ENCODE measurements at regions not wholly inside any gene's neighbourhood (a gene's known extent, or its start where the extent isn't known, plus 50 kb on each side); places are given as distances from the start of the nearest gene placed in this dataset.

DNA sequence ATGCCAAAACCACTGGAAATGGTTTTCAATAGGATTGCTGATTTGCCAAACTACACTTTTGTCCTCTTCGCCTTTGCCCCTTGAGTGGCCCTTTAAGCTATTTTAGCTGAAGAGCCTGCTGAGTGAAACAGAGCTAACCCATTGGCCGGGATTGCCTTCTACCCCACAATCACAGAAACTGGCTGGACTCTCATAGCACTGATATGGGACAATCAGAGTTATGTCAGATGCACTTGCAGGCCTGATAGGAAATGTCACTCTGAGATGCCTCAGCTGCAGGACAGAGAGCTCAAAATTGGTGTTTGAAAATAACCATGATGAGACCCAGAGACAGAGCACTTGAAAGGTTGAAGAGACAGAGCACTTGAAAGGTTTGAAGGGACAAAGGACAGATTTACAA, 354.4 kb downstream of the BRINP2 start:
- no peak for DNase-seq (ENCODE audit: low spot score)
- Histone ChIP-seq H3K4me1 (ENCODE audit: control insufficient read depth in 2 of 2, insufficient read depth in 1 of 2, low read depth in 1 of 2, low read length in 2 of 2) (no peaks in the 10 kb centered on the region), H3K79me1 (ENCODE audit: low read depth, low read length) (no peaks in the 10 kb centered on the region), H2AFZ (ENCODE audit: low read length) (no peak overlapping the region), H3K14ac (ENCODE audit: low read length) (no peak overlapping the region), H3K36me3 (replicated peaks in 1 of 2; ENCODE audit: control insufficient read depth in 2 of 2, insufficient read depth in 2 of 2, low read length in 2 of 2) (no peaks in the 10 kb centered on the region), H3K4me3 (ENCODE audit: low read length in 2 of 2) (no peak overlapping the region), H3K18ac (ENCODE audit: low read length) (no peak overlapping the region), H4K91ac (ENCODE audit: low read depth, low read length, poor library complexity) (no peak overlapping the region), H3K27me3 (ENCODE audit: control insufficient read depth in 3 of 3, insufficient read depth in 3 of 3, low read depth in 1 of 3, low read length in 3 of 3) (no peaks in the 10 kb centered on the region), H2BK15ac (ENCODE audit: low read length) (no peak overlapping the region), H3K23ac (ENCODE audit: low read depth, low read length, poor library complexity) (no peak overlapping the region), H2BK12ac (ENCODE audit: low read length) (no peak overlapping the region), H2BK120ac (ENCODE audit: low read depth, low read length) (no peak overlapping the region), H3K4ac (ENCODE audit: low read length) (no peak overlapping the region), H2AK5ac (ENCODE audit: low read depth, low read length) (no peak overlapping the region), H3K27ac (replicated peaks; ENCODE audit: low read length) (no peak overlapping the region), H3K9ac (ENCODE audit: low read depth, low read length, poor library complexity) (no peak overlapping the region), H2BK5ac (ENCODE audit: low read length) (no peak overlapping the region), H3K9me3 (replicated peaks in 1 of 2; ENCODE audit: control insufficient read depth in 2 of 2, insufficient read depth in 1 of 2, low read depth in 1 of 2, low read length in 2 of 2) (no peaks in the 10 kb centered on the region), H3K4me2 (ENCODE audit: insufficient read depth, low read length, poor library complexity, severe bottlenecking) (no peak overlapping the region), H4K8ac (ENCODE audit: low read depth, low read length) (no peak overlapping the region)
- WGBS, 2 donors (ENCODE audit: extremely low coverage in 2 of 2, insufficient read length in 2 of 2, insufficient replicate concordance in 1 of 2) = no CpG with 5 or more reads among the region's 2 CpGs

DNA sequence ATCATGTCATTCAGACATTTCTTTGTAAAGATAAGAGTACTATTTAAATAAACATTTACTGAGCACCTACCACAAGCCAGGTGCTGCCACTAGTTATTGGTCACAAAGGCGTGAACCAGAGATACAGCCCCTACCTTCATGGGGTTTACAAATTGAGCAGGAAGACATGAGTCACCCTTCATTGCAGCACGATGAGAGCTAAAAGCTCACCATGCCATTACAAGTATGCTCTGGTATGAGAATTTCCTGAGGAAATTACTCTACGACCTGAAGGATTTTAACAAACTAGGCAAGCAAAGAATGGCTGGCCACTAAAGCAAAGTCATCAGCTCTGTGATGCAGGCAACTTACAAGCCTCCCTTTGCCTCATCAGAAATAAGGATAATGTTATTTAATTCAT, 346.8 kb downstream of the BRINP2 start:
- no peaks in the 10 kb centered on the region for H3K9me3 ChIP-seq (replicated peaks in 1 of 2; ENCODE audit: control insufficient read depth in 2 of 2, insufficient read depth in 1 of 2, low read depth in 1 of 2, low read length in 2 of 2)
- no peak overlapping the region for H4K91ac ChIP-seq (ENCODE audit: low read depth, low read length, poor library complexity)
- H3K79me1 ChIP-seq (ENCODE audit: low read depth, low read length) = no peaks in the 10 kb centered on the region
- H3K9ac ChIP-seq (ENCODE audit: low read depth, low read length, poor library complexity) = no peak overlapping the region
- H2AK5ac ChIP-seq (ENCODE audit: low read depth, low read length) = no peak overlapping the region
- no peaks in the 10 kb centered on the region for H3K36me3 ChIP-seq (replicated peaks in 1 of 2; ENCODE audit: control insufficient read depth in 2 of 2, insufficient read depth in 2 of 2, low read length in 2 of 2)
- WGBS, 2 donors (ENCODE audit: extremely low coverage in 2 of 2, insufficient read length in 2 of 2, insufficient replicate concordance in 1 of 2) = no CpG with 5 or more reads among the region's 3 CpGs
- peaks cover 0 to 2% of the 10 kb centered on the region in 2 donors for H3K4me1 ChIP-seq (ENCODE audit: control insufficient read depth in 2 of 2, insufficient read depth in 1 of 2, low read depth in 1 of 2, low read length in 2 of 2)
- no peak overlapping the region for H3K18ac ChIP-seq (ENCODE audit: low read length)
- no peak overlapping the region for H3K4me3 ChIP-seq (ENCODE audit: low read length in 2 of 2)
- no peak overlapping the region for H3K4me2 ChIP-seq (ENCODE audit: insufficient read depth, low read length, poor library complexity, severe bottlenecking)
- no peak overlapping the region for H2BK12ac ChIP-seq (ENCODE audit: low read length)
- H2BK120ac ChIP-seq (ENCODE audit: low read depth, low read length) = no peak overlapping the region
- no peak overlapping the region for H3K4ac ChIP-seq (ENCODE audit: low read length)
- DNase-seq (ENCODE audit: low spot score) = no peak
- no peaks in the 10 kb centered on the region for H3K27me3 ChIP-seq (ENCODE audit: control insufficient read depth in 3 of 3, insufficient read depth in 3 of 3, low read depth in 1 of 3, low read length in 3 of 3)
- H2AFZ ChIP-seq (ENCODE audit: low read length) = no peak overlapping the region
- H2BK5ac ChIP-seq (ENCODE audit: low read length) = no peak overlapping the region
- no peak overlapping the region for H2BK15ac ChIP-seq (ENCODE audit: low read length)
- H3K27ac ChIP-seq (replicated peaks; ENCODE audit: low read length) = no peak overlapping the region
- H3K23ac ChIP-seq (ENCODE audit: low read depth, low read length, poor library complexity) = no peak overlapping the region
- no peak overlapping the region for H4K8ac ChIP-seq (ENCODE audit: low read depth, low read length)
- no peak overlapping the region for H3K14ac ChIP-seq (ENCODE audit: low read length)

GRCh38 chr1:177514207-177514606, 343.4 kb downstream of the BRINP2 start:
- DNase-seq (ENCODE audit: low spot score) = no peak
- H3K9ac ChIP-seq (ENCODE audit: low read depth, low read length, poor library complexity) = no peak overlapping the region
- no peak overlapping the region for H3K18ac ChIP-seq (ENCODE audit: low read length)
- no peaks in the 10 kb centered on the region for H3K36me3 ChIP-seq (replicated peaks in 1 of 2; ENCODE audit: control insufficient read depth in 2 of 2, insufficient read depth in 2 of 2, low read length in 2 of 2)
- H2BK5ac ChIP-seq (ENCODE audit: low read length) = no peak overlapping the region
- no peak overlapping the region for H3K14ac ChIP-seq (ENCODE audit: low read length)
- peaks cover 0 to 2% of the 10 kb centered on the region in 2 donors for H3K4me1 ChIP-seq (ENCODE audit: control insufficient read depth in 2 of 2, insufficient read depth in 1 of 2, low read depth in 1 of 2, low read length in 2 of 2)
- H2AK5ac ChIP-seq (ENCODE audit: low read depth, low read length) = no peak overlapping the region
- H4K91ac ChIP-seq (ENCODE audit: low read depth, low read length, poor library complexity) = no peak overlapping the region
- H3K4me3 ChIP-seq (ENCODE audit: low read length in 2 of 2) = no peak overlapping the region
- H2BK15ac ChIP-seq (ENCODE audit: low read length) = no peak overlapping the region
- H3K27ac ChIP-seq (replicated peaks; ENCODE audit: low read length) = no peak overlapping the region
- H3K4me2 ChIP-seq (ENCODE audit: insufficient read depth, low read length, poor library complexity, severe bottlenecking) = no peak overlapping the region
- H3K79me1 ChIP-seq (ENCODE audit: low read depth, low read length) = no peaks in the 10 kb centered on the region
- H2BK120ac ChIP-seq (ENCODE audit: low read depth, low read length) = no peak overlapping the region
- H2AFZ ChIP-seq (ENCODE audit: low read length) = no peak overlapping the region
- H3K27me3 ChIP-seq (ENCODE audit: control insufficient read depth in 3 of 3, insufficient read depth in 3 of 3, low read depth in 1 of 3, low read length in 3 of 3) = no peaks in the 10 kb centered on the region
- no peak overlapping the region for H3K4ac ChIP-seq (ENCODE audit: low read length)
- no peak overlapping the region for H4K8ac ChIP-seq (ENCODE audit: low read depth, low read length)
- H2BK12ac ChIP-seq (ENCODE audit: low read length) = no peak overlapping the region
- no peak overlapping the region for H3K23ac ChIP-seq (ENCODE audit: low read depth, low read length, poor library complexity)
- no peaks in the 10 kb centered on the region for H3K9me3 ChIP-seq (replicated peaks in 1 of 2; ENCODE audit: control insufficient read depth in 2 of 2, insufficient read depth in 1 of 2, low read depth in 1 of 2, low read length in 2 of 2)

DNA sequence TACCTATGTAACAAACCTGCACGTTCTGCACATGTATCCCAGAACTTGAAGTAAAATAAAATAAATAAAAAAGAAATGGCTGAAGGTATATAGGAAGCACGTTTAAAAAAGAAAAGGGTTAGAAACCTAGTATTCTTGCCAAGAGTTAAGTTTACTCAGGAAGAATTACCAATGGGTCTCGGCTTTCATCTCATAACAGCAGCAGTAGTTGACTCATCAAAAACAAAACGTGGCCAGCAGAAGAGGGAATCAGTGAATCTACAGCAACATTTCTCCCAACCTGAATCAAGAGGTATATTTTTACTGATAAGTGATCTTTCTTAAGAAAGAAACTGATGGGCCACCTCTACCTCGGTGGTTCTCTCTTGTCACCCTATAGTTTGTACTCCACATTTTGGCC, 340.3 kb downstream of the BRINP2 start:
- no peaks in the 10 kb centered on the region for H3K36me3 ChIP-seq (replicated peaks in 1 of 2; ENCODE audit: control insufficient read depth in 2 of 2, insufficient read depth in 2 of 2, low read length in 2 of 2)
- DNase-seq (ENCODE audit: low spot score) = no peak
- H3K4me1 ChIP-seq (ENCODE audit: control insufficient read depth in 2 of 2, insufficient read depth in 1 of 2, low read depth in 1 of 2, low read length in 2 of 2) = peaks cover 0 to 2% of the 10 kb centered on the region in 2 donors
- no peak overlapping the region for H3K4me2 ChIP-seq (ENCODE audit: insufficient read depth, low read length, poor library complexity, severe bottlenecking)
- H3K14ac ChIP-seq (ENCODE audit: low read length) = no peak overlapping the region
- H3K27ac ChIP-seq (replicated peaks; ENCODE audit: low read length) = no peak overlapping the region
- H4K8ac ChIP-seq (ENCODE audit: low read depth, low read length) = no peak overlapping the region
- no peak overlapping the region for H2BK120ac ChIP-seq (ENCODE audit: low read depth, low read length)
- H2AK5ac ChIP-seq (ENCODE audit: low read depth, low read length) = no peak overlapping the region
- no peak overlapping the region for H3K4ac ChIP-seq (ENCODE audit: low read length)
- H3K23ac ChIP-seq (ENCODE audit: low read depth, low read length, poor library complexity) = no peak overlapping the region
- no peak overlapping the region for H3K4me3 ChIP-seq (ENCODE audit: low read length in 2 of 2)
- no peaks in the 10 kb centered on the region for H3K79me1 ChIP-seq (ENCODE audit: low read depth, low read length)
- H2BK15ac ChIP-seq (ENCODE audit: low read length) = no peak overlapping the region
- H3K9me3 ChIP-seq (replicated peaks in 1 of 2; ENCODE audit: control insufficient read depth in 2 of 2, insufficient read depth in 1 of 2, low read depth in 1 of 2, low read length in 2 of 2) = no peaks in the 10 kb centered on the region
- no peaks in the 10 kb centered on the region for H3K27me3 ChIP-seq (ENCODE audit: control insufficient read depth in 3 of 3, insufficient read depth in 3 of 3, low read depth in 1 of 3, low read length in 3 of 3)
- no peak overlapping the region for H2BK5ac ChIP-seq (ENCODE audit: low read length)
- no peak overlapping the region for H2BK12ac ChIP-seq (ENCODE audit: low read length)
- H3K9ac ChIP-seq (ENCODE audit: low read depth, low read length, poor library complexity) = no peak overlapping the region
- no CpG with 5 or more reads among the region's 5 CpGs for whole genome bisulfite sequencing, 2 donors (ENCODE audit: extremely low coverage in 2 of 2, insufficient read length in 2 of 2, insufficient replicate concordance in 1 of 2)
- H4K91ac ChIP-seq (ENCODE audit: low read depth, low read length, poor library complexity) = no peak overlapping the region
- H2AFZ ChIP-seq (ENCODE audit: low read length) = no peak overlapping the region
- no peak overlapping the region for H3K18ac ChIP-seq (ENCODE audit: low read length)

All from neuronal stem cell (in vitro differentiated cells).